ENCODE measurements at regions not wholly inside any gene's neighbourhood (a gene's known extent, or its start where the extent isn't known, plus 50 kb on each side); places are given as distances from the start of the nearest gene placed in this dataset.
"Not testable (repeated sequence)": the region's sequence is repeated elsewhere in the genome, so short reads cannot be mapped to it uniquely, and the experiment has no call there.

DNA sequence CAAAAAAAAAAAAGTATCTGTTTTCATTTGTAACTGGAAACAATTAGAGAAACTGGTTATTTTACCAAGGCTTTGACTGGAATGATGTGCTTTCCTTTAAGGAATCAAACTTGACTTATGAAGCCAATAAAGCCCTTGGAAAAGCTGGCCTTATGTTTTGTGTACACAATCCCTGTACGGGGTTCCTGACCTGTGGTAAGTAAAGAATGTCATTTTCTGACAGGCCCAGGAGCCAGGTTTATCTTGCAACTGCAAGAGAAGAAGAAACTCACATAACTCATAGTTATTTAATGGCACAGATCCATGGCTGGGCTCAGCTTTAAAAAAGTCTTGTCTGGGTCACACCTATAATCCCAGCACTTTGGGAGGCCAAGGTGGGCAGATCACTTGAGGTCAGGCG lies 235.9 kb upstream of the RAI14 start:
- H3K4me1 Mint-ChIP-seq (ENCODE audit: low read depth); DNase-seq; H3K4me3 Mint-ChIP-seq; H3K9me3 Mint-ChIP-seq (ENCODE audit: insufficient read depth); H3K27ac Mint-ChIP-seq; H3K36me3 Mint-ChIP-seq (ENCODE audit: low read depth); ATAC-seq; POLR2A ChIA-PET; CTCF ChIA-PET; H3K27me3 Mint-ChIP-seq (ENCODE audit: low read depth): not testable (repeated sequence)

GRCh38 chr5:34436761-34437501 lies 219.2 kb upstream of the RAI14 start:
- H3K4me1 Mint-ChIP-seq (ENCODE audit: low read depth), result no peaks in the 10 kb centered on the region
- no peak for ATAC-seq
- DNase-seq, result no peak
- H3K27me3 Mint-ChIP-seq (ENCODE audit: low read depth), result peaks cover 4% of the 10 kb centered on the region
- no peak overlapping the region for H3K27ac Mint-ChIP-seq
- ChIA-PET CTCF (no interaction called here), POLR2A (no interaction called here)
- H3K9me3 Mint-ChIP-seq (ENCODE audit: insufficient read depth), result no peaks in the 10 kb centered on the region
- no peak overlapping the region for H3K4me3 Mint-ChIP-seq
- H3K36me3 Mint-ChIP-seq (ENCODE audit: low read depth), result no peaks in the 10 kb centered on the region

DNA sequence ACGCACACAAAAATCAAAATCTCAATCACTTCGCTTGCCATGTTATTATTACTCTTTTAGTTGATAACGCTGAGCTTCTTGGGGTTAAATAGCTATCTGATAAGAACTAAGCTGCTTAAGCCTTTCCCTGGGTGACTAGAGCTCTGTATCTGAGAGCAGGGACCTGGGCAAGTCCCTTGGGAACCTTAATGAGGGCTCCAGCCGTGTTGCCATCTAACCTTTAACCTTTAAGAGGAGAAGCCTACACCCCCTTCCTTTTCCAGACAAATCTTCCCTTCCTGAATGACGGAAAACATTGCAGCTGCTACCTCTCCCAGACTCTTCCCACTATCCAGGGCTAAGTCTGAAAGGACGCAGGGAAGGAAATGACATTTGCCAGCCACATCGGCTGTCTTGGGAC lies 216.5 kb upstream of the RAI14 start:
- H3K27me3 Mint-ChIP-seq (ENCODE audit: low read depth), result peaks cover 6% of the 10 kb centered on the region

DNA sequence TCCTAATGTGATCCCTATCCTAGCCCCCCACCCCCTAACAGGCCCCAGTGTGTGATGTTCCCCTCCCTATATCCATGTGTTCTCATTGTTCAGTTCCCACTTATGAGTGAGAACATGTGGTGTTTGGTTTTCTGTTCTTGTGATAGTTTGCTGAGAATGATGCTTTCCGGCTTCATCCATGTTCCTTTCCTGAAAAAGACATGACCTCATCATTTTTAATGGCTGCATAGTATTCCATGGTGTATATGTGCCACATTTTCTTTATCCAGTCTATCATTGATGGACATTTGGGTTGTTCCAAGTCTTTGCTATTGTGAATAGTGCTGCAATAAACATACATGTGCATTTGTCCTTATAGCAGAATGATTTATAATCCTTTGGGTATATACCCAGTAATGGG lies 214.4 kb upstream of the RAI14 start:
- DNase-seq; H3K27ac Mint-ChIP-seq; H3K27me3 Mint-ChIP-seq (ENCODE audit: low read depth); POLR2A ChIA-PET; ATAC-seq; H3K4me1 Mint-ChIP-seq (ENCODE audit: low read depth); CTCF ChIA-PET; H3K9me3 Mint-ChIP-seq (ENCODE audit: insufficient read depth); H3K36me3 Mint-ChIP-seq (ENCODE audit: low read depth); H3K4me3 Mint-ChIP-seq: not testable (repeated sequence)

More for the DNA sequence above, 216.5 kb upstream of the RAI14 start:
- ATAC-seq, result no peak
- Mint-ChIP-seq H3K36me3 (ENCODE audit: low read depth) (no peaks in the 10 kb centered on the region), H3K9me3 (ENCODE audit: insufficient read depth) (no peaks in the 10 kb centered on the region), H3K4me1 (ENCODE audit: low read depth) (no peaks in the 10 kb centered on the region), H3K4me3 (no peak overlapping the region), H3K27ac (no peak overlapping the region)
- DNase-seq, result no peak
- CTCF ChIA-PET, result no interaction called here
- POLR2A ChIA-PET, result no interaction called here

DNA sequence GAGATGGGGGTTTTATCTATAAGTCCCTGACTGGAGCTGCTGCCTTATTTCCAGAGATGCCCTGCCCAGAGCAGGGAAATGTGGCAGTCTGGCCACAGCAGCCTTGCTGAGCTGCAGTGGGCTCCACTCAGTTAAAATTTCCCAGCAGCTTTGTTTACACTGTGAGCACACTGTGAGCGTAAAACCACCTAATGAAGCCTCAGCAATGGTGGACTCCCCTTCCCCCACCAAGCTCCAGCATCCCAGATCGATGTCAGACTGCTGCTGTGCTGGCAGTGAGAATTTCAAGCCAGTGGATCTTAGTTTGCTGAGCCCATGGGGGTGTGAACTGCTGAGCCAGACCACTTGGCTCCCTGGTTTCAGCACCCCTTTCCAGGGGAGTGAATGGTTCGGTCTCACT lies 208.7 kb upstream of the RAI14 start:
- ChIA-PET CTCF (no interaction called here), POLR2A (no interaction called here)
- Mint-ChIP-seq H3K9me3 (ENCODE audit: insufficient read depth) (no peaks in the 10 kb centered on the region), H3K4me1 (ENCODE audit: low read depth) (no peaks in the 10 kb centered on the region), H3K27me3 (ENCODE audit: low read depth) (peaks cover 4% of the 10 kb centered on the region), H3K27ac (no peak overlapping the region), H3K4me3 (no peak overlapping the region), H3K36me3 (ENCODE audit: low read depth) (no peaks in the 10 kb centered on the region)
- DNase-seq, result no peak
- no peak for ATAC-seq

DNA sequence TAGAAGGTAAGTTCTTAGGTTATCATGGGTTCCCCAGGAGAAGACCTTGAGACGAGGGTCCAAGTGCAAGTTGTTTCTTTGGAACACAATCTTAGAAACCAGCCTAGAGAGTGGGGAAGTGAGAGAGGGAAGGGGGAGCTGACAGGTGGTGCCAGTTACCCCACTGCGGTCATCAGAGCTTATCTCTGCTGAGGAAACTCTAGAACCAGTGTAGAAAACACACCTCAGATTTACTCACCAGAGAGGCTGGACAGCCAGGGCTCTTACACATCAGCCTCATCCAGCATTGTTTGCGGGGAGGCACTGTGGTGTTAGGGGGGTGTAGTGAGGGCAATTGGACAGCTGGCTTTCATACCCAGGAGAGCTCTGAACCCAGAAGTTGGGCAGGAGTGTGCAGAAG lies 206.5 kb upstream of the RAI14 start:
- Mint-ChIP-seq H3K27me3 (ENCODE audit: low read depth) (no peaks in the 10 kb centered on the region), H3K36me3 (ENCODE audit: low read depth) (no peaks in the 10 kb centered on the region), H3K4me3 (no peak overlapping the region), H3K9me3 (ENCODE audit: insufficient read depth) (no peaks in the 10 kb centered on the region), H3K4me1 (ENCODE audit: low read depth) (no peaks in the 10 kb centered on the region), H3K27ac (no peak overlapping the region)
- CTCF ChIA-PET, result no interaction called here
- no peak for ATAC-seq
- POLR2A ChIA-PET, result no interaction called here
- DNase-seq, result no peak

DNA sequence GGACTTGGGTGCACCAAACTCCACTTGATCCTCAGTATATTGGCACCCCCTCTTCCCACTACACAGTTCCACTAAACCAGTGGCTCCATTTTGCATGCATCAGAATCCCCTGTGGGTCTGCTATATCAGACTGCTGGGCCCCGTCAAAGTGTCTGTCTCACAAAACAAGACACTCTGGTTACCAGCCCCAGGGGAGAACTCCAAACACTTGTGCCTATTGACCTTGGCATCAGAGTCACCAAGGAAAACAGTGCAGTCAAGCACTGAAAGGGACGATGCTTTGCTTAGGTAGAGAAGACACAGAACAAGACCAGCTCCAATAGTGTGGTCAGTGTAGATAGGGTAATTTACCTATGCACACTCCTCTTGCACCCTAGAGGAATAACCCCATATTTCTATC lies 205.8 kb upstream of the RAI14 start:
- no peak for ATAC-seq
- H3K9me3 Mint-ChIP-seq (ENCODE audit: insufficient read depth), result no peaks in the 10 kb centered on the region
- DNase-seq, result no peak
- ChIA-PET CTCF (no interaction called here), POLR2A (no interaction called here)
- H3K36me3 Mint-ChIP-seq (ENCODE audit: low read depth), result no peaks in the 10 kb centered on the region
- H3K4me3 Mint-ChIP-seq, result no peak overlapping the region
- H3K27me3 Mint-ChIP-seq (ENCODE audit: low read depth), result no peaks in the 10 kb centered on the region
- H3K27ac Mint-ChIP-seq, result no peak overlapping the region
- H3K4me1 Mint-ChIP-seq (ENCODE audit: low read depth), result no peaks in the 10 kb centered on the region

GRCh38 chr5:34452170-34452828 lies 203.8 kb upstream of the RAI14 start:
- Mint-ChIP-seq H3K36me3 (ENCODE audit: low read depth) (no peaks in the 10 kb centered on the region), H3K27me3 (ENCODE audit: low read depth) (no peaks in the 10 kb centered on the region), H3K4me1 (ENCODE audit: low read depth) (no peaks in the 10 kb centered on the region), H3K27ac (no peak overlapping the region), H3K9me3 (ENCODE audit: insufficient read depth) (no peaks in the 10 kb centered on the region), H3K4me3 (no peak overlapping the region)
- no peak for DNase-seq
- ChIA-PET POLR2A (no interaction called here), CTCF (no interaction called here)
- ATAC-seq, result no peak

GRCh38 chr5:34455098-34455497 lies 201.0 kb upstream of the RAI14 start:
- Mint-ChIP-seq H3K27me3 (ENCODE audit: low read depth) (no peaks in the 10 kb centered on the region), H3K36me3 (ENCODE audit: low read depth) (no peaks in the 10 kb centered on the region), H3K9me3 (ENCODE audit: insufficient read depth) (no peaks in the 10 kb centered on the region), H3K4me1 (ENCODE audit: low read depth) (no peaks in the 10 kb centered on the region), H3K27ac (no peak overlapping the region), H3K4me3 (no peak overlapping the region)
- ChIA-PET POLR2A (no interaction called here), CTCF (interaction anchor here (1.0 kb wide), 1 partner anchor 11 kb away, joined by 3 read pairs; no protein-coding TSS in a partner anchor)
- ATAC-seq (no peak), DNase-seq (no peak)

GRCh38 chr5:34459908-34460307 lies 196.2 kb upstream of the RAI14 start:
- H3K4me1 Mint-ChIP-seq (ENCODE audit: low read depth), result peaks cover under 1% of the 10 kb centered on the region
- H3K9me3 Mint-ChIP-seq (ENCODE audit: insufficient read depth), result peaks cover 13% of the 10 kb centered on the region
- ChIA-PET CTCF (interaction anchor here (1.1 kb wide), 1 partner anchor 15 kb away, joined by 3 read pairs; no protein-coding TSS in a partner anchor), POLR2A (no interaction called here)
- H3K27me3 Mint-ChIP-seq (ENCODE audit: low read depth), result peaks cover 3% of the 10 kb centered on the region
- H3K27ac Mint-ChIP-seq, result no peak overlapping the region
- no peaks in the 10 kb centered on the region for H3K36me3 Mint-ChIP-seq (ENCODE audit: low read depth)
- H3K4me3 Mint-ChIP-seq, result no peak overlapping the region
- ATAC-seq (no peak), DNase-seq (no peak)

- no peaks in the 10 kb centered on the region for H3K36me3 Mint-ChIP-seq (ENCODE audit: low read depth)
- H3K4me3 Mint-ChIP-seq, result no peak overlapping the region
- ChIA-PET POLR2A (no interaction called here), CTCF (interaction anchor here (1.1 kb wide), 1 partner anchor 14 kb away, joined by 3 read pairs; no protein-coding TSS in a partner anchor)
- H3K27ac Mint-ChIP-seq, result no peak overlapping the region
- ATAC-seq (no peak), DNase-seq (no peak)
- peaks cover 13% of the 10 kb centered on the region for H3K9me3 Mint-ChIP-seq (ENCODE audit: insufficient read depth)
- H3K27me3 Mint-ChIP-seq (ENCODE audit: low read depth), result peaks cover 3% of the 10 kb centered on the region
- peaks cover 5% of the 10 kb centered on the region for H3K4me1 Mint-ChIP-seq (ENCODE audit: low read depth)
These were observed 195.6 kb upstream of the RAI14 start for GRCh38 chr5:34460496-34460895.

DNA sequence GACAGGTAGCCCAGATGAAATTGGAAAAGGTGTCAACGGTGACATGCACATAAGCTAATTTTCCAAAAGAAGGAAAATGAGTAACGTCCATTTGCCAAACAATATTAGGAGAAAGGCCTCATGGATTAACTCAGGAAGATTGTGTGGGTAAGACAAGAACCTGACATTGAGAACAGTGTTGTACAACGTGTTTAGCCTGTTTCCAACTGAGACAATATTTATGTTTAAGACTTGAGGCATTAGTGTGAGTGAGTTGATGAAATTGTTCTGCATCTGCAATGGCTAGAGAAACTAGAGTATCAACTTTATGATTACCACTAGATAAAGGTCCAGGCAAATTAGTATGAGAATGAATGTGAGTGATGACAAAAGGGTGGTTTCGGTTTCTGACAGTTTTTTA lies 191.3 kb upstream of the RAI14 start:
- Mint-ChIP-seq H3K36me3 (ENCODE audit: low read depth) (no peaks in the 10 kb centered on the region), H3K27ac (no peak overlapping the region), H3K4me1 (ENCODE audit: low read depth) (peaks cover 14% of the 10 kb centered on the region), H3K4me3 (no peak overlapping the region), H3K27me3 (ENCODE audit: low read depth) (peaks cover 6% of the 10 kb centered on the region), H3K9me3 (ENCODE audit: insufficient read depth) (peaks cover 13% of the 10 kb centered on the region)
- CTCF ChIA-PET, result interaction anchor here (1.2 kb wide), 1 partner anchor 12 kb away, joined by 3 read pairs; no protein-coding TSS in a partner anchor
- ATAC-seq (no peak), DNase-seq (no peak)
- POLR2A ChIA-PET, result no interaction called here

All from activated CD8-positive, alpha-beta T cell treated with anti-CD3 and anti-CD28 coated beads, Interleukin-2, amount 10 ng/mL, durations not matched to agents 7 days and 5 days (primary cell).